H9 (cell line): ENCODE measurements at regions not wholly inside any gene's neighbourhood (a gene's known extent, or its start where the extent isn't known, plus 50 kb on each side); places are given as distances from the start of the nearest gene placed in this dataset.

Source experiments
- DNase-seq: peaks from one replicate; pipeline ENCODE4 v3.0.0-alpha.2; 2017
- H2AFZ ChIP-seq: one replicate; pipeline ENCODE4 v1.6.1; 2013; ENCODE audit warnings: mild to moderate bottlenecking, low read length, control low read depth, moderate library complexity
- H2AK5ac ChIP-seq: 2 replicates; pipeline ENCODE4 v1.6.1; 2013; ENCODE audit warnings: low read length, control low read depth, mixed read lengths; ENCODE audit not compliant: insufficient read length
- H2BK120ac ChIP-seq: one replicate; pipeline ENCODE4 v1.6.1; 2013; ENCODE audit warnings: low read depth, mild to moderate bottlenecking, low read length, control low read depth, inconsistent platforms; ENCODE audit not compliant: poor library complexity, severe bottlenecking
- H2BK12ac ChIP-seq: 2 replicates; pipeline ENCODE4 v1.6.1; 2013; ENCODE audit warnings: low read length, control low read depth, mixed read lengths, low read depth; ENCODE audit not compliant: insufficient read length
- H2BK15ac ChIP-seq: 2 replicates; pipeline ENCODE4 v1.6.1; 2013; ENCODE audit warnings: low read depth, low read length, control low read depth
- H2BK20ac ChIP-seq: one replicate; pipeline ENCODE4 v1.6.1; 2013; ENCODE audit warnings: low read depth, mild to moderate bottlenecking, low read length, control low read depth, inconsistent platforms; ENCODE audit not compliant: poor library complexity, severe bottlenecking
- H2BK5ac ChIP-seq: 2 replicates; pipeline ENCODE4 v1.6.1; 2013; ENCODE audit warnings: low read length, control low read depth, mixed read lengths; ENCODE audit not compliant: insufficient read length
- H3K14ac ChIP-seq: 2 replicates; pipeline ENCODE4 v1.6.1; 2013; ENCODE audit warnings: low read length, control low read depth; ENCODE audit not compliant: insufficient read depth
- H3K18ac ChIP-seq: 2 replicates; pipeline ENCODE4 v1.6.1; 2013; ENCODE audit warnings: low read depth, mild to moderate bottlenecking, mixed read lengths, low read length, control low read depth; ENCODE audit not compliant: insufficient read length
- H3K23ac ChIP-seq: 2 replicates; pipeline ENCODE4 v1.6.1; 2013; ENCODE audit warnings: low read length, control low read depth, mixed read lengths, low read depth; ENCODE audit not compliant: insufficient read length
- H3K23me2 ChIP-seq: 2 replicates; pipeline ENCODE4 v1.6.1; 2013; ENCODE audit warnings: low read depth, mild to moderate bottlenecking, mixed read lengths, low read length, control low read depth; ENCODE audit not compliant: insufficient read length, poor library complexity, severe bottlenecking
- H3K27ac ChIP-seq: 2 replicates; pipeline ENCODE4 v1.5.1; 2013; ENCODE audit warnings: low read length, control low read depth, mixed read lengths, low read depth; ENCODE audit not compliant: insufficient read length
- H3K27me3 ChIP-seq: 2 replicates; pipeline ENCODE4 v1.6.1; 2013; ENCODE audit warnings: low read length, control low read depth, inconsistent platforms; ENCODE audit not compliant: insufficient read depth
- H3K4ac ChIP-seq: 2 replicates; pipeline ENCODE4 v1.6.1; 2013; ENCODE audit warnings: low read depth, mild to moderate bottlenecking, control low read depth, inconsistent platforms, low read length, moderate library complexity
- H3K4me1 ChIP-seq: 2 replicates; pipeline ENCODE4 v1.6.1; 2013; ENCODE audit warnings: low read length, control low read depth, inconsistent platforms; ENCODE audit not compliant: insufficient read depth
- H3K4me2 ChIP-seq: 2 replicates; pipeline ENCODE4 v1.6.1; 2013; ENCODE audit warnings: low read length, control low read depth, mixed read lengths; ENCODE audit not compliant: insufficient read length, insufficient read depth
- H3K56ac ChIP-seq: 2 replicates; pipeline ENCODE4 v1.6.1; 2013; ENCODE audit warnings: low read depth, mild to moderate bottlenecking, mixed read lengths, low read length, control low read depth; ENCODE audit not compliant: insufficient read length
- H3K79me1 ChIP-seq: 2 replicates; pipeline ENCODE4 v1.6.1; 2013; ENCODE audit warnings: low read depth, mild to moderate bottlenecking, moderate library complexity, low read length, control low read depth, inconsistent platforms; ENCODE audit not compliant: insufficient read depth, poor library complexity, severe bottlenecking
- H3K79me2 ChIP-seq: 2 replicates; pipeline ENCODE4 v1.6.1; 2013; ENCODE audit warnings: low read length, control low read depth, inconsistent platforms; ENCODE audit not compliant: insufficient read depth
- H3K9ac ChIP-seq: 2 replicates; pipeline ENCODE4 v1.6.1; 2013; ENCODE audit warnings: low read length, control low read depth, mixed read lengths; ENCODE audit not compliant: insufficient read length; ENCODE audit errors: extremely low read depth
- H3K9me3 ChIP-seq: one replicate; pipeline ENCODE4 v1.6.1; 2013; ENCODE audit warnings: low read depth, low read length, inconsistent platforms; ENCODE audit not compliant: control insufficient read depth
- H3T11ph ChIP-seq: one replicate; pipeline ENCODE4 v1.6.1; 2013; ENCODE audit warnings: mild to moderate bottlenecking, low read length, control low read depth, inconsistent platforms
- H4K20me1 ChIP-seq: one replicate; pipeline ENCODE4 v1.6.1; 2013; ENCODE audit not compliant: control insufficient read depth, insufficient read length, insufficient read depth
- H4K5ac ChIP-seq: 2 replicates; pipeline ENCODE4 v1.6.1; 2013; ENCODE audit warnings: low read depth, mild to moderate bottlenecking, mixed read lengths, low read length, control low read depth; ENCODE audit not compliant: insufficient read length
- H4K8ac ChIP-seq: replicated peaks from 2 replicates; pipeline ENCODE4 v1.6.1; 2013; ENCODE audit warnings: low read length, control low read depth, mixed read lengths, low read depth; ENCODE audit not compliant: insufficient read length
- H4K91ac ChIP-seq: 2 replicates; pipeline ENCODE4 v1.6.1; 2013; ENCODE audit warnings: low read depth, mild to moderate bottlenecking, moderate library complexity, mixed read lengths, low read length, control low read depth; ENCODE audit not compliant: insufficient read length
- H3K27ac Mint-ChIP-seq, 3 experiments: 2 replicates in 2 of 3; 3 replicates in 1 of 3; pipeline ENCODE4 v1.8.0; 2020 to 2021; ENCODE audit warnings: mixed read lengths in 3 of 3, mild to moderate bottlenecking in 1 of 3, moderate library complexity in 1 of 3
- H3K27me3 Mint-ChIP-seq: 2 replicates; pipeline ENCODE4 v1.8.0; 2021; ENCODE audit warnings: low read depth, mild to moderate bottlenecking, moderate library complexity, mixed read lengths
- H3K36me3 Mint-ChIP-seq, 3 experiments: 2 replicates in 2 of 3; 3 replicates in 1 of 3; pipeline ENCODE4 v1.8.0; 2020 to 2021; ENCODE audit warnings: low read depth in 3 of 3, mixed read lengths in 3 of 3; ENCODE audit not compliant: insufficient read depth in 1 of 3
- H3K4me1 Mint-ChIP-seq, 2 experiments: 2 replicates each; pipeline ENCODE4 v1.8.0; 2020; ENCODE audit warnings: mixed read lengths in 2 of 2
- H3K4me3 Mint-ChIP-seq, 2 experiments: 2 replicates in 1 of 2; 3 replicates in 1 of 2; pipeline ENCODE4 v1.8.0; 2020 to 2021; ENCODE audit warnings: mild to moderate bottlenecking in 2 of 2, mixed read lengths in 2 of 2, moderate library complexity in 1 of 2
- H3K9me3 Mint-ChIP-seq, 2 experiments: 2 replicates in 1 of 2; 3 replicates in 1 of 2; pipeline ENCODE4 v1.8.0; 2020; ENCODE audit warnings: mild to moderate bottlenecking in 2 of 2, mixed read lengths in 2 of 2, moderate library complexity in 1 of 2
- CTCF ChIP-seq: fragments of 200-600 bp; sonication (generic); conservative IDR thresholded peaks from 3 replicates; pipeline ENCODE4 v1.8.0; 2021; ENCODE audit warnings: antibody characterized with exemption, mild to moderate bottlenecking
- WGBS: extraction: QIAGEN DNeasy Blood & Tissue Kit; methylation state at CpG from one replicate; pipeline ENCODE4 v1.1.7; 2013; ENCODE audit warnings: missing lambda C conversion rate, low lambda C conversion rate, mixed read lengths; ENCODE audit not compliant: insufficient read length; ENCODE audit errors: extremely low coverage; 5-methylcytosine and 5-hydroxymethylcytosine counted together

GRCh38 chr5:8956659-8957058 is 589.2 kb downstream of the SEMA5A start:
- TF ChIP-seq CTCF = no peak
- DNase-seq = no peak
- no CpG with 5 or more reads among the region's 2 CpGs for WGBS
- H3K36me3 Mint-ChIP-seq = no peaks in the 10 kb centered on the region
- Histone ChIP-seq H4K20me1 (no peaks in the 10 kb centered on the region), H3K18ac (no peak overlapping the region), H2BK12ac (no peak overlapping the region), H2BK5ac (no peak overlapping the region), H3K27me3 (no peaks in the 10 kb centered on the region), H4K5ac (no peak overlapping the region), H2AFZ (no peak overlapping the region), H3K79me1 (no peaks in the 10 kb centered on the region), H3T11ph (no peak overlapping the region), H3K4ac (no peak overlapping the region), H3K23me2 (no peaks in the 10 kb centered on the region), H3K14ac (no peak overlapping the region), H2AK5ac (no peak overlapping the region), H3K23ac (no peak overlapping the region), H3K27ac (no peak overlapping the region), H3K9me3 (no peaks in the 10 kb centered on the region), H3K56ac (no peak overlapping the region), H2BK20ac (no peak overlapping the region), H4K91ac (no peak overlapping the region), H3K4me2 (no peak overlapping the region), H4K8ac (no peak overlapping the region), H3K4me1 (no peaks in the 10 kb centered on the region), H2BK120ac (no peak overlapping the region), H3K79me2 (no peaks in the 10 kb centered on the region), H2BK15ac (no peak overlapping the region), H3K9ac (no peak overlapping the region)
- no peak overlapping the region for H3K4me3 Mint-ChIP-seq
- H3K4me1 Mint-ChIP-seq = no peaks in the 10 kb centered on the region
- H3K27ac Mint-ChIP-seq = no peak overlapping the region
- H3K27me3 Mint-ChIP-seq = no peaks in the 10 kb centered on the region
- no peaks in the 10 kb centered on the region; a peak in 1 of 5 replicates for H3K9me3 Mint-ChIP-seq
